ENCODE measurements at regions not wholly inside any gene's neighbourhood (a gene's known extent, or its start where the extent isn't known, plus 50 kb on each side); places are given as distances from the start of the nearest gene placed in this dataset.
A peak's percentile ranks its signal among the peaks of the same experiment; 100 is the strongest.

DNA sequence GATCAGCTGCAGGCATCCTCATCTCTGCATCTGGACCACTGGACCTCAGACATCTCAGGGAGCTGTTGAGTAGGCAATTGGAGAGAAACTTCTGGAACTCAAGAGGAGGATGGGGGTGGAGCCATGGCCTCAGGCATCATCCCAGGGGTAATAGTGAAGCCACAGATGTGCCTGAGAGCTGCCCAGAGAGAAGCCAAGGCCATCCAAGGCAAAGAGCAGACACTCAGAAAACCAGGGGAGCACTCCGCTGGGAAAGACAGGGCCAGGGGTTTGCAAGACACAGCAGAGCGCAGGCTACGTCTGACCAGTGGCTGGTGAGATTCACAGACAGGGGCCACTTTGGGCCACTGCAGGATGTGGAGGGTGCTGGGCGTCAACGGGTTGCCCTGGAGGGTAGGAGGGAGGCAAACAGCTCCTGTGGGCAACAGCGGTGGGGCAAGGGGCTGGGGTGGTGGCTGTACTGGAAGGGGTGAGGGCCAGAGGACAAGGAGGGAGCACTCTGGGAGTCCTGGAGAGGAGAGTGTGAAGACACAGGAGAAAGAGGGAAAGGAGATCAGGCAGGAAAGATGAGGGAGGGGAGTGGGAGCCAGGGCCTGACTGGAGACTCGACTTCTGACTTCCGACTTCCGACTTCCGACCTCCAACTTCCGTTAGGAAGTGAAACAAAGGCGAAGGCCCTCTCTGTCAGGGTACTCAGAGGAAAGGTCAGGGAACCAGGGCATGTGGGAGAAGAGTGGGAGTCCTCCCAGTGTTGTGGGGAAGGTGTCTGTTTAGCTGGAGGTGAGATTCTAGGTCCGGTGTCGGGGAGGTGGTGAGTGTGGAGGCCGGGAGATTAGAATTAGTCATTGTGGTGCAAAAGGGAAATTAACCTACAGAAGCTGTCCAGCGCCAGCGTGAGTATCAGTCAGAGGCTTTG, 69.7 kb upstream of the ANTXRL start (continued):
- TF ChIP-seq TAL1 (IDR thresholded peaks at IDR 0.05) (peak; percentile 91), POLR3G (IDR thresholded peaks at IDR 0.05; ENCODE audit: extremely low read depth, insufficient read length, insufficient replicate concordance) (no peak), ZNF146 (CRISPR knock-in tag; IDR thresholded peaks at IDR 0.05; ENCODE audit: unreplicated experiment) (no peak), HDAC2 (IDR thresholded peaks at IDR 0.05) (peak; percentile 92), ZNF24 (IDR thresholded peaks at IDR 0.05) (peak; percentile 43; the same call in 1 of the 2 replicates), ZC3H4 (CRISPR knock-in tag; IDR thresholded peaks at IDR 0.05; ENCODE audit: borderline replicate concordance) (no peak), RNF2 (IDR thresholded peaks at IDR 0.05) (peak; percentile 92), ZBTB7A (IDR thresholded peaks at IDR 0.05; ENCODE audit: borderline replicate concordance, control insufficient read depth, low read depth, low read length) (peak; percentile 65; the same call in 1 of the 2 replicates), NCOA2 (IDR thresholded peaks at IDR 0.05; ENCODE audit: partially characterized antibody in 2 of 2) (no peak), KLF6 (CRISPR knock-in tag; IDR thresholded peaks at IDR 0.05; ENCODE audit: borderline replicate concordance) (0 out of 2 replicates have a peak, but pooled peaks have one; percentile 5), MAFG (tag; conservative IDR thresholded peaks at IDR 0.05) (no peak), MAZ (CRISPR knock-in tag; conservative IDR thresholded peaks at IDR 0.05 in 1 of 2, IDR thresholded peaks at IDR 0.05 in 1 of 2) (peak in 1 of 2 experiments; percentile 42; a peak in 1 of 4 replicates), ZNF717 (CRISPR knock-in tag; IDR thresholded peaks at IDR 0.05) (no peak), BRCA1 (IDR thresholded peaks at IDR 0.05) (no peak), BRCA1 (CRISPR knock-in tag; IDR thresholded peaks at IDR 0.05) (no peak), NFRKB (IDR thresholded peaks at IDR 0.05; ENCODE audit: low read depth) (peak; percentile 80)
- TF ChIP-seq, protein P1, sequence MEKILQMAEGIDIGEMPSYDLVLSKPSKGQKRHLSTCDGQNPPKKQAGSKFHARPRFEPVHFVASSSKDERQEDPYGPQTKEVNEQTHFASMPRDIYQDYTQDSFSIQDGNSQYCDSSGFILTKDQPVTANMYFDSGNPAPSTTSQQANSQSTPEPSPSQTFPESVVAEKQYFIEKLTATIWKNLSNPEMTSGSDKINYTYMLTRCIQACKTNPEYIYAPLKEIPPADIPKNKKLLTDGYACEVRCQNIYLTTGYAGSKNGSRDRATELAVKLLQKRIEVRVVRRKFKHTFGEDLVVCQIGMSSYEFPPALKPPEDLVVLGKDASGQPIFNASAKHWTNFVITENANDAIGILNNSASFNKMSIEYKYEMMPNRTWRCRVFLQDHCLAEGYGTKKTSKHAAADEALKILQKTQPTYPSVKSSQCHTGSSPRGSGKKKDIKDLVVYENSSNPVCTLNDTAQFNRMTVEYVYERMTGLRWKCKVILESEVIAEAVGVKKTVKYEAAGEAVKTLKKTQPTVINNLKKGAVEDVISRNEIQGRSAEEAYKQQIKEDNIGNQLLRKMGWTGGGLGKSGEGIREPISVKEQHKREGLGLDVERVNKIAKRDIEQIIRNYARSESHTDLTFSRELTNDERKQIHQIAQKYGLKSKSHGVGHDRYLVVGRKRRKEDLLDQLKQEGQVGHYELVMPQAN (IDR thresholded peaks at IDR 0.05; ENCODE audit: borderline replicate concordance), result no peak
- TF ChIP-seq, protein P2, sequence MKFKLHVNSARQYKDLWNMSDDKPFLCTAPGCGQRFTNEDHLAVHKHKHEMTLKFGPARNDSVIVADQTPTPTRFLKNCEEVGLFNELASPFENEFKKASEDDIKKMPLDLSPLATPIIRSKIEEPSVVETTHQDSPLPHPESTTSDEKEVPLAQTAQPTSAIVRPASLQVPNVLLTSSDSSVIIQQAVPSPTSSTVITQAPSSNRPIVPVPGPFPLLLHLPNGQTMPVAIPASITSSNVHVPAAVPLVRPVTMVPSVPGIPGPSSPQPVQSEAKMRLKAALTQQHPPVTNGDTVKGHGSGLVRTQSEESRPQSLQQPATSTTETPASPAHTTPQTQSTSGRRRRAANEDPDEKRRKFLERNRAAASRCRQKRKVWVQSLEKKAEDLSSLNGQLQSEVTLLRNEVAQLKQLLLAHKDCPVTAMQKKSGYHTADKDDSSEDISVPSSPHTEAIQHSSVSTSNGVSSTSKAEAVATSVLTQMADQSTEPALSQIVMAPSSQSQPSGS (CRISPR knock-in tag; IDR thresholded peaks at IDR 0.05), result no peak
- TF ChIP-seq, protein P3, sequence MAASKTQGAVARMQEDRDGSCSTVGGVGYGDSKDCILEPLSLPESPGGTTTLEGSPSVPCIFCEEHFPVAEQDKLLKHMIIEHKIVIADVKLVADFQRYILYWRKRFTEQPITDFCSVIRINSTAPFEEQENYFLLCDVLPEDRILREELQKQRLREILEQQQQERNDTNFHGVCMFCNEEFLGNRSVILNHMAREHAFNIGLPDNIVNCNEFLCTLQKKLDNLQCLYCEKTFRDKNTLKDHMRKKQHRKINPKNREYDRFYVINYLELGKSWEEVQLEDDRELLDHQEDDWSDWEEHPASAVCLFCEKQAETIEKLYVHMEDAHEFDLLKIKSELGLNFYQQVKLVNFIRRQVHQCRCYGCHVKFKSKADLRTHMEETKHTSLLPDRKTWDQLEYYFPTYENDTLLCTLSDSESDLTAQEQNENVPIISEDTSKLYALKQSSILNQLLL (CRISPR knock-in tag; IDR thresholded peaks at IDR 0.05; ENCODE audit: borderline replicate concordance), result no peak
- TF ChIP-seq, protein P4, sequence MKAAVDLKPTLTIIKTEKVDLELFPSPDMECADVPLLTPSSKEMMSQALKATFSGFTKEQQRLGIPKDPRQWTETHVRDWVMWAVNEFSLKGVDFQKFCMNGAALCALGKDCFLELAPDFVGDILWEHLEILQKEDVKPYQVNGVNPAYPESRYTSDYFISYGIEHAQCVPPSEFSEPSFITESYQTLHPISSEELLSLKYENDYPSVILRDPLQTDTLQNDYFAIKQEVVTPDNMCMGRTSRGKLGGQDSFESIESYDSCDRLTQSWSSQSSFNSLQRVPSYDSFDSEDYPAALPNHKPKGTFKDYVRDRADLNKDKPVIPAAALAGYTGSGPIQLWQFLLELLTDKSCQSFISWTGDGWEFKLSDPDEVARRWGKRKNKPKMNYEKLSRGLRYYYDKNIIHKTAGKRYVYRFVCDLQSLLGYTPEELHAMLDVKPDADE (conservative IDR thresholded peaks at IDR 0.05; ENCODE audit: control insufficient read depth, low read depth, low read length), result peak; percentile 70; the same call in 1 of the 2 replicates
- TF ChIP-seq, protein P5, sequence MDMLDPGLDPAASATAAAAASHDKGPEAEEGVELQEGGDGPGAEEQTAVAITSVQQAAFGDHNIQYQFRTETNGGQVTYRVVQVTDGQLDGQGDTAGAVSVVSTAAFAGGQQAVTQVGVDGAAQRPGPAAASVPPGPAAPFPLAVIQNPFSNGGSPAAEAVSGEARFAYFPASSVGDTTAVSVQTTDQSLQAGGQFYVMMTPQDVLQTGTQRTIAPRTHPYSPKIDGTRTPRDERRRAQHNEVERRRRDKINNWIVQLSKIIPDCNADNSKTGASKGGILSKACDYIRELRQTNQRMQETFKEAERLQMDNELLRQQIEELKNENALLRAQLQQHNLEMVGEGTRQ (CRISPR knock-in tag; IDR thresholded peaks at IDR 0.05), result no peak

All from K562 (cell line).